OCI-LY1 (cell line): ENCODE measurements at regions not wholly inside any gene's neighbourhood (a gene's known extent, or its start where the extent isn't known, plus 50 kb on each side); places are given as distances from the start of the nearest gene placed in this dataset.

ENCODE experiments used
- EZH2 ChIP-seq: fragments of 200-600 bp; sonication (generic), shearing (Covaris generic); IDR thresholded peaks from 2 replicates; pipeline ENCODE4 v1.8.0; 2017; ENCODE audit warnings: borderline replicate concordance, mixed run types, mild to moderate bottlenecking, antibody characterized with exemption, low read length, moderate library complexity, mixed read lengths
- TF ChIP-seq, protein P1 (sequence below): fragments of 200-600 bp; sonication (generic), shearing (Covaris generic); IDR thresholded peaks from 2 replicates; pipeline ENCODE4 v1.5.1; 2017; ENCODE audit warnings: mild to moderate bottlenecking, antibody characterized with exemption, low read length, moderate library complexity, mixed read lengths

DNA sequence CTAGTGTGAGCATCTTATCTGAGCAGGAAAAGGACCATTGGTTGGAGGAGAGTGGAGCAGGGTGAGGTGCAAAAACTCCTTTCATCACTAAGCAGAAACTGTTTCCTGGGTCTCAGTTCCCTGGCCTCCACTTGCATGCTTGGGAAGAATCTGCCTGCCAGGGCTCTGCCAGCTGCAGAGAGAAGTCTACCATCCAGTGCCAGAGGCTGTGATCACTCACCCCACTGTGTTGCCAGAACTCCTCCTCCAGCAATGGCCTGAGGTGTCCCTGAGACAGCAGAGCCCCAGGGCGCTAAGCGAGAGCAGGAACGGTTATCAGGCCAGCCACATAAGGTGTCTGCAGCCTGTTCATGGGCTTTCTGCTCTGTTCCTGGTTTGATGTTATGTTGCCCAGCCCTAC, 991.4 kb downstream of the CCSER2 start:
- TF ChIP-seq, protein P1, sequence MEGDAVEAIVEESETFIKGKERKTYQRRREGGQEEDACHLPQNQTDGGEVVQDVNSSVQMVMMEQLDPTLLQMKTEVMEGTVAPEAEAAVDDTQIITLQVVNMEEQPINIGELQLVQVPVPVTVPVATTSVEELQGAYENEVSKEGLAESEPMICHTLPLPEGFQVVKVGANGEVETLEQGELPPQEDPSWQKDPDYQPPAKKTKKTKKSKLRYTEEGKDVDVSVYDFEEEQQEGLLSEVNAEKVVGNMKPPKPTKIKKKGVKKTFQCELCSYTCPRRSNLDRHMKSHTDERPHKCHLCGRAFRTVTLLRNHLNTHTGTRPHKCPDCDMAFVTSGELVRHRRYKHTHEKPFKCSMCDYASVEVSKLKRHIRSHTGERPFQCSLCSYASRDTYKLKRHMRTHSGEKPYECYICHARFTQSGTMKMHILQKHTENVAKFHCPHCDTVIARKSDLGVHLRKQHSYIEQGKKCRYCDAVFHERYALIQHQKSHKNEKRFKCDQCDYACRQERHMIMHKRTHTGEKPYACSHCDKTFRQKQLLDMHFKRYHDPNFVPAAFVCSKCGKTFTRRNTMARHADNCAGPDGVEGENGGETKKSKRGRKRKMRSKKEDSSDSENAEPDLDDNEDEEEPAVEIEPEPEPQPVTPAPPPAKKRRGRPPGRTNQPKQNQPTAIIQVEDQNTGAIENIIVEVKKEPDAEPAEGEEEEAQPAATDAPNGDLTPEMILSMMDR, result no peak
- TF ChIP-seq EZH2, result no peak
